ENCODE measurements at regions not wholly inside any gene's neighbourhood (a gene's known extent, or its start where the extent isn't known, plus 50 kb on each side); places are given as distances from the start of the nearest gene placed in this dataset.

- TF ChIP-seq CTCF (IDR thresholded peaks at IDR 0.05 in 4 of 5, conservative IDR thresholded peaks at IDR 0.05 in 1 of 5) (no peak), POLR2A (IDR thresholded peaks at IDR 0.05) (no peak)
Observed at GRCh38 chr7:155938129-155938528, 125.9 kb upstream of the SHH start.

All from gastrocnemius medialis (tissue), 4 donors.